HEK293 (cell line): ENCODE measurements at regions not wholly inside any gene's neighbourhood (a gene's known extent, or its start where the extent isn't known, plus 50 kb on each side); places are given as distances from the start of the nearest gene placed in this dataset.

Experiments
- CTCF ChIA-PET: fragments of 350-600 bp; formaldehyde crosslinking; extraction: SDS; loops from one replicate; lab custom pipeline; 2021; ENCODE audit warnings: antibody characterized with exemption; lab: Yijun Ruan, JAX
- POLR2A ChIA-PET: fragments of 300-600 bp; formaldehyde crosslinking; extraction: SDS; loops from one replicate; lab custom pipeline; 2020; ENCODE audit warnings: antibody characterized with exemption, inconsistent platforms; lab: Yijun Ruan, JAX
- H3K27ac ChIP-seq: fragments of 200-500 bp; sonication (Bioruptor generic); 2 replicates; pipeline ENCODE4 v1.5.1; 2014; ENCODE audit warnings: low read depth, low read length, control low read depth, inconsistent platforms; ENCODE audit errors: extremely low read depth
- H3K36me3 ChIP-seq, 2 experiments: fragments of 200-500 bp in 1 of 2; sonication (Bioruptor generic) in 1 of 2; 1 replicate in 1 of 2; 2 replicates in 1 of 2; pipeline ENCODE4 v1.5.1; 2014 to 2017; ENCODE audit warnings: inconsistent platforms in 2 of 2, low read length in 2 of 2; ENCODE audit not compliant: control insufficient read depth in 2 of 2, insufficient read depth in 1 of 2
- H3K4me1 ChIP-seq: fragments of 200-500 bp; sonication (Bioruptor generic); 2 replicates; pipeline ENCODE4 v1.5.1; 2014; ENCODE audit warnings: mild to moderate bottlenecking, low read length, inconsistent platforms; ENCODE audit not compliant: control insufficient read depth, insufficient read depth
- H3K4me3 ChIP-seq: 2 replicates; pipeline ENCODE4 v1.5.1; 2011; ENCODE audit warnings: low read depth, mild to moderate bottlenecking, control low read depth, low read length, moderate library complexity
- H3K9me3 ChIP-seq: fragments of 200-500 bp; sonication (Bioruptor generic); 2 replicates; pipeline ENCODE4 v1.5.1; 2014; ENCODE audit warnings: low read depth, low read length, inconsistent platforms; ENCODE audit not compliant: control insufficient read depth, insufficient read depth
- ELK4 ChIP-seq: IDR thresholded peaks from 2 replicates; pipeline ENCODE4 v1.6.1; 2011; ENCODE audit warnings: mild to moderate bottlenecking, low read depth, low read length, borderline replicate concordance
- GLIS1 ChIP-seq: fragments of 450-650 bp; formaldehyde crosslinking; IDR thresholded peaks from 2 replicates; pipeline ENCODE4 v1.5.1; 2016; ENCODE audit warnings: missing biosample characterization, missing genetic modification characterization
- PBX3 ChIP-seq: sonication (generic); formaldehyde crosslinking; IDR thresholded peaks from 2 replicates; pipeline ENCODE4 v1.8.1; 2022; ENCODE audit warnings: mild to moderate bottlenecking, moderate library complexity, missing genetic modification reagents
- SP7 ChIP-seq: fragments of 450-650 bp; formaldehyde crosslinking; IDR thresholded peaks from 2 replicates; pipeline ENCODE4 v1.5.1; 2016; ENCODE audit warnings: missing biosample characterization, missing genetic modification characterization
- WT1 ChIP-seq: fragments of 450-650 bp; formaldehyde crosslinking; IDR thresholded peaks from 2 replicates; pipeline ENCODE4 v1.5.1; 2016; ENCODE audit warnings: missing biosample characterization, missing genetic modification characterization
- ZBTB48 ChIP-seq: fragments of 450-650 bp; formaldehyde crosslinking; IDR thresholded peaks from 2 replicates; pipeline ENCODE4 v1.5.1; 2016; ENCODE audit warnings: missing biosample characterization, missing genetic modification characterization
- ZFP41 ChIP-seq: fragments of 450-650 bp; formaldehyde crosslinking; IDR thresholded peaks from 2 replicates; pipeline ENCODE4 v1.5.1; 2016; ENCODE audit warnings: missing biosample characterization, missing genetic modification characterization, borderline replicate concordance
- ZNF157 ChIP-seq: fragments of 450-650 bp; formaldehyde crosslinking; IDR thresholded peaks from 2 replicates; pipeline ENCODE4 v1.5.1; 2016; ENCODE audit warnings: missing biosample characterization, missing genetic modification characterization
- ZNF19 ChIP-seq: fragments of 450-650 bp; formaldehyde crosslinking; IDR thresholded peaks from 2 replicates; pipeline ENCODE4; 2016; ENCODE audit warnings: missing biosample characterization, missing genetic modification characterization, low read depth
- ZNF202 ChIP-seq: fragments of 450-650 bp; formaldehyde crosslinking; IDR thresholded peaks from 2 replicates; pipeline ENCODE4 v1.5.1; 2016; ENCODE audit warnings: missing biosample characterization, missing genetic modification characterization, borderline replicate concordance
- ZNF223 ChIP-seq: fragments of 450-650 bp; formaldehyde crosslinking; IDR thresholded peaks from 2 replicates; pipeline ENCODE4 v1.5.1; 2016; ENCODE audit warnings: missing biosample characterization, missing genetic modification characterization
- ZNF266 ChIP-seq: fragments of 450-650 bp; formaldehyde crosslinking; IDR thresholded peaks from 2 replicates; pipeline ENCODE4 v1.5.1; 2016; ENCODE audit warnings: missing biosample characterization, missing genetic modification characterization, low read depth
- ZNF280C ChIP-seq: fragments of 450-650 bp; formaldehyde crosslinking; IDR thresholded peaks from 2 replicates; pipeline ENCODE4 v1.5.1; 2016; ENCODE audit warnings: missing biosample characterization, missing genetic modification characterization
- ZNF311 ChIP-seq: fragments of 450-650 bp; formaldehyde crosslinking; IDR thresholded peaks from 2 replicates; pipeline ENCODE4 v1.5.1; 2017; ENCODE audit warnings: missing biosample characterization, missing genetic modification characterization, borderline replicate concordance
- ZNF449 ChIP-seq: fragments of 450-650 bp; formaldehyde crosslinking; IDR thresholded peaks from 2 replicates; pipeline ENCODE4 v1.5.1; 2017; ENCODE audit warnings: missing biosample characterization, mild to moderate bottlenecking, missing genetic modification characterization, moderate library complexity
- ZNF513 ChIP-seq: fragments of 450-650 bp; IDR thresholded peaks from 2 replicates; pipeline ENCODE4 v1.5.1; 2018; ENCODE audit warnings: missing biosample characterization, missing genetic modification characterization
- ZNF610 ChIP-seq: fragments of 450-650 bp; formaldehyde crosslinking; IDR thresholded peaks from 2 replicates; pipeline ENCODE4 v1.5.1; 2016; ENCODE audit warnings: missing biosample characterization, missing genetic modification characterization, borderline replicate concordance
- ZNF639 ChIP-seq: fragments of 450-650 bp; formaldehyde crosslinking; IDR thresholded peaks from 2 replicates; pipeline ENCODE4 v1.5.1; 2016; ENCODE audit warnings: missing biosample characterization, missing genetic modification characterization
- ZNF768 ChIP-seq: fragments of 450-650 bp; formaldehyde crosslinking; IDR thresholded peaks from 2 replicates; pipeline ENCODE4 v1.5.1; 2018; ENCODE audit warnings: missing biosample characterization, mild to moderate bottlenecking, missing genetic modification characterization
- ZNF792 ChIP-seq: fragments of 450-650 bp; formaldehyde crosslinking; IDR thresholded peaks from 2 replicates; pipeline ENCODE4 v1.5.1; 2016; ENCODE audit warnings: missing biosample characterization, missing genetic modification characterization
- ZSCAN23 ChIP-seq: fragments of 450-650 bp; formaldehyde crosslinking; IDR thresholded peaks from 2 replicates; pipeline ENCODE4 v1.5.1; 2016; ENCODE audit warnings: missing biosample characterization, missing genetic modification characterization

GRCh38 chr10:121356183-121356582 is 242.1 kb downstream of the FGFR2 start:
- Histone ChIP-seq H3K4me3 (no peak overlapping the region), H3K27ac (no peak overlapping the region), H3K9me3 (no peaks in the 10 kb centered on the region), H3K4me1 (no peaks in the 10 kb centered on the region), H3K36me3 (no peaks in the 10 kb centered on the region)
- no peak for TF ChIP-seq SP7 (tag by site-specific recombination)
- TF ChIP-seq WT1 (tag by site-specific recombination), result peak; percentile 54; the same call in 1 of the 2 replicates
- peak; percentile 98 for TF ChIP-seq ZNF610 (tag by site-specific recombination)
- CTCF ChIA-PET, result interaction anchor here (0.7 kb wide), 1 partner anchor 9 kb away, joined by 3 read pairs; no protein-coding TSS in a partner anchor
- POLR2A ChIA-PET, result no interaction called here

- POLR2A ChIA-PET, result no interaction called here
- H3K4me3 ChIP-seq, result no peak overlapping the region
- CTCF ChIA-PET, result interaction anchor here (1.1 kb wide), 1 partner anchor 287 kb away, joined by 3 read pairs; no protein-coding TSS in a partner anchor
Observed at GRCh38 chr10:121357401-121357800, 240.8 kb downstream of the FGFR2 start.

GRCh38 chr10:121362026-121362425 is 236.2 kb downstream of the FGFR2 start:
- Histone ChIP-seq H3K9me3 (no peaks in the 10 kb centered on the region), H3K27ac (no peak overlapping the region), H3K4me1 (no peaks in the 10 kb centered on the region), H3K36me3 (no peaks in the 10 kb centered on the region), H3K4me3 (no peak overlapping the region)
- POLR2A ChIA-PET, result no interaction called here
- CTCF ChIA-PET, result no interaction called here
- no peak for TF ChIP-seq ZNF639
- TF ChIP-seq ELK4, result no peak
- TF ChIP-seq ZNF513 (tag by site-specific recombination), result no peak
- TF ChIP-seq GLIS1 (tag by site-specific recombination), result no peak
- 0 out of 2 replicates have a peak, but pooled peaks have one; percentile 28 for TF ChIP-seq ZNF157 (tag by site-specific recombination)
- TF ChIP-seq ZNF768 (tag by site-specific recombination), result no peak
- TF ChIP-seq ZNF202 (tag by site-specific recombination), result no peak
- TF ChIP-seq ZFP41 (tag by site-specific recombination), result no peak
- no peak for TF ChIP-seq ZNF223 (tag by site-specific recombination)

More at GRCh38 chr10:121357401-121357800, 240.8 kb downstream of the FGFR2 start:
- Histone ChIP-seq H3K27ac (no peak overlapping the region), H3K36me3 (no peaks in the 10 kb centered on the region), H3K9me3 (no peaks in the 10 kb centered on the region), H3K4me1 (no peaks in the 10 kb centered on the region)
- no peak for TF ChIP-seq ZNF449 (tag by site-specific recombination)
- TF ChIP-seq ZBTB48, result no peak
- TF ChIP-seq PBX3 (CRISPR knock-in tag), result no peak
- TF ChIP-seq ZNF19 (tag by site-specific recombination), result no peak
- TF ChIP-seq ZNF768 (tag by site-specific recombination), result no peak
- TF ChIP-seq ZNF311 (tag by site-specific recombination), result no peak
- no peak for TF ChIP-seq ZSCAN23 (tag by site-specific recombination)
- TF ChIP-seq ZNF266 (tag by site-specific recombination), result no peak
- TF ChIP-seq ZNF792 (tag by site-specific recombination), result no peak
- no peak for TF ChIP-seq ZNF280C (tag by site-specific recombination)
- TF ChIP-seq, all 188 proteins: peak for 0
